Urinary bladder (tissue), 3 donors: ENCODE measurements at regions not wholly inside any gene's neighbourhood (a gene's known extent, or its start where the extent isn't known, plus 50 kb on each side); places are given as distances from the start of the nearest gene placed in this dataset.

Experiments used
- DNase-seq: peaks from one replicate; pipeline ENCODE4 v3.0.0-alpha.2; 2015; ENCODE audit errors: extremely low spot score
- H3K27ac ChIP-seq: one replicate; pipeline ENCODE4 v1.5.1; 2013; ENCODE audit warnings: low read depth, mild to moderate bottlenecking, moderate library complexity
- H3K36me3 ChIP-seq: one replicate; pipeline ENCODE4 v1.6.1; 2013; ENCODE audit warnings: mild to moderate bottlenecking, moderate library complexity; ENCODE audit not compliant: insufficient read depth
- H3K4me1 ChIP-seq: one replicate; pipeline ENCODE4 v1.6.1; 2013; ENCODE audit warnings: mild to moderate bottlenecking, moderate library complexity; ENCODE audit not compliant: insufficient read depth
- H3K4me3 ChIP-seq: one replicate; pipeline ENCODE4 v1.5.1; 2013; ENCODE audit warnings: low read depth, low read length
- whole genome bisulfite sequencing: extraction: QIAGEN DNeasy Blood & Tissue Kit; methylation state at CpG from one replicate; pipeline ENCODE4 v1.1.7; 2013; 5-methylcytosine and 5-hydroxymethylcytosine counted together
- donor health status: healthy with polysubstance abuse.
- donor health status: healthy.

DNA sequence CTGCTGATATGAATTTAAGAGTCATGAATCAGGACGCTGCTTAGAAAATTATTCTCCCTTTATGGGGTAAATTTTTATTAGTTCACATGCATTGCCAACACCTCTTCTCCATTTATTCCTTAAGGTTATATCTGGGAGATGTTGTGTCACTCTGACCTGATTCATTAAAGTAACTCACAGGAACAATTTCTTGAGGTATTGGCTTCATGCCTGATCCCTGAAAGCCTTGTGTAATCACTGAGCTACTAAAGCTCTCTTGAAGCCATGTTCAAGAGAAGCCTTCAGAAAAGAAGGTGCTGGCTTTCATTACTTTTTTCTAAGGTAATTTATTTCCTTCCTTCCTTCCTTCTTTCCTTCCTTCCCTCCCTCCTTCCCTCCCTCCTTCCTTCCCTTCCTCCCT lies 420.6 kb downstream of the RAB38 start:
- H3K4me1 ChIP-seq = no peaks in the 10 kb centered on the region
- WGBS = 74% methylated on average over 1 of the region's 1 CpG
- DNase-seq = no peak
- no peak overlapping the region for H3K27ac ChIP-seq
- no peak overlapping the region for H3K4me3 ChIP-seq
- no peaks in the 10 kb centered on the region for H3K36me3 ChIP-seq

GRCh38 chr11:87753143-87753542 lies 422.1 kb downstream of the RAB38 start:
- no peak overlapping the region for H3K27ac ChIP-seq
- DNase-seq = no peak
- H3K4me3 ChIP-seq = no peak overlapping the region
- no peaks in the 10 kb centered on the region for H3K4me1 ChIP-seq
- no peaks in the 10 kb centered on the region for H3K36me3 ChIP-seq
- WGBS = 77% methylated on average over 2 of the region's 2 CpGs

GRCh38 chr11:87743007-87743406 lies 432.2 kb downstream of the RAB38 start:
- Histone ChIP-seq H3K36me3 (no peaks in the 10 kb centered on the region), H3K4me1 (no peaks in the 10 kb centered on the region), H3K27ac (no peak overlapping the region), H3K4me3 (no peak overlapping the region)
- 55% methylated on average over 2 of the region's 2 CpGs for WGBS
- DNase-seq = no peak

DNA sequence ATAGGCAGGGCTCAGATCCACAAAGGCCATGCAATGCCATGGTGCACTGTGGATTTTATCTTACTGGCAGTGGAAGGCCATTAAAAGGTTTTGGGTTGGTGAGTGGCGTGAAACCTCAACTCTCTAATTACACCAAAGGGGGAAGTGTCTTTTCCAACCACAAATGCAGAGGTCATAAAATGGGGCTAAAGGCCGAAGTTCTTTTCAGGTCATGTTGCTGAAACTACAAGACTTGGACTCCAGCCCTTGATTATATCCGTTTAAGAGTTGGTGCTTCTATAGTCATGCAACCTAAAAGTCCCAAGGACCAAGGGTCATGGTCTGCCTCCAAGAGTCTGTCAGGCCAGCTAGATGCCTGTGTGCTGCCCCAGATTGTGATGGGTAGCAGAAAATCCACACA lies 434.3 kb downstream of the RAB38 start:
- DNase-seq = no peak
- H3K4me3 ChIP-seq = no peak overlapping the region
- no peaks in the 10 kb centered on the region for H3K36me3 ChIP-seq
- H3K4me1 ChIP-seq = no peaks in the 10 kb centered on the region
- no peak overlapping the region for H3K27ac ChIP-seq
- WGBS = 75% methylated on average over 3 of the region's 3 CpGs

- peak; percentile 11 for DNase-seq
- H3K4me3 ChIP-seq = no peak overlapping the region
- WGBS = 52% methylated on average over 2 of the region's 2 CpGs
- H3K27ac ChIP-seq = no peak overlapping the region
- no peaks in the 10 kb centered on the region for H3K36me3 ChIP-seq
- H3K4me1 ChIP-seq = no peaks in the 10 kb centered on the region
These were observed 434.8 kb downstream of the RAB38 start for GRCh38 chr11:87740451-87740850.

DNA sequence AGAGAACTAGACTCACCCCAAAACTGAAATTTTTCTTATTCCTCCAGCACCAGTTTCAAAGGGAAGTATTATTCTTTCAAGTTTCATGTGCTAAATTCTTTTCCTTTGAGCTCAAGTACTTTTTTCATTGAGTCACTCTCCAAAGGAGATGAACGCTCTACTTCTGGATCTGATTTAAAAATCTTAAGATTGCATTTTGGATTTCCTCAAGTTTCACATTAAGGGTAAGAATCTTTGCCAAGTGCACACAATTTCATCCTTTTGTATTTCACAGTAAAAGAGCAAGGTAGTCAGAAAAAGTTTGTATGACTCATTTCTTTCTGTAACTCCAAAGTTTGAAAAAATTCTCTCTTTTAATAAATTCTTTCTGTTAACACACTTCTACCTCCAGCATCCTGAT lies 435.5 kb downstream of the RAB38 start:
- 53% methylated on average over 1 of the region's 1 CpG for WGBS
- Histone ChIP-seq H3K27ac (no peak overlapping the region), H3K4me3 (no peak overlapping the region), H3K4me1 (no peaks in the 10 kb centered on the region), H3K36me3 (no peaks in the 10 kb centered on the region)
- no peak for DNase-seq

- no peaks in the 10 kb centered on the region for H3K4me1 ChIP-seq
- no peak for DNase-seq
- 52% methylated on average over 2 of the region's 2 CpGs for WGBS
- no peak overlapping the region for H3K4me3 ChIP-seq
- no peak overlapping the region for H3K27ac ChIP-seq
- H3K36me3 ChIP-seq = no peaks in the 10 kb centered on the region
These were observed 436.0 kb downstream of the RAB38 start for GRCh38 chr11:87739261-87739660.

- Histone ChIP-seq H3K4me1 (no peaks in the 10 kb centered on the region), H3K36me3 (no peaks in the 10 kb centered on the region), H3K4me3 (no peak overlapping the region), H3K27ac (no peak overlapping the region)
- no peak for DNase-seq
- 82% methylated on average over 1 of the region's 1 CpG for WGBS
These were observed 438.3 kb downstream of the RAB38 start for GRCh38 chr11:87736928-87737327.

GRCh38 chr11:87726506-87726905 lies 448.7 kb downstream of the RAB38 start:
- DNase-seq = no peak
- Histone ChIP-seq H3K36me3 (no peaks in the 10 kb centered on the region), H3K4me3 (no peak overlapping the region), H3K4me1 (no peaks in the 10 kb centered on the region), H3K27ac (no peak overlapping the region)
- 40% methylated on average over 3 of the region's 3 CpGs for WGBS

- Histone ChIP-seq H3K4me1 (no peaks in the 10 kb centered on the region), H3K4me3 (no peak overlapping the region), H3K27ac (no peak overlapping the region), H3K36me3 (no peaks in the 10 kb centered on the region)
- 90% methylated on average over 1 of the region's 1 CpG for WGBS
- no peak for DNase-seq
These were observed 450.9 kb downstream of the RAB38 start for GRCh38 chr11:87724358-87724757.

- H3K27ac ChIP-seq = no peak overlapping the region
- H3K36me3 ChIP-seq = no peaks in the 10 kb centered on the region
- H3K4me3 ChIP-seq = no peak overlapping the region
- no peak for DNase-seq
- 79% methylated on average over 10 of the region's 10 CpGs for WGBS
- no peaks in the 10 kb centered on the region for H3K4me1 ChIP-seq
These were observed 452.3 kb downstream of the RAB38 start for GRCh38 chr11:87722756-87723565.

GRCh38 chr11:87719326-87720073 lies 455.7 kb downstream of the RAB38 start:
- Histone ChIP-seq H3K36me3 (no peaks in the 10 kb centered on the region), H3K27ac (no peak overlapping the region), H3K4me3 (no peak overlapping the region), H3K4me1 (no peaks in the 10 kb centered on the region)
- 89% methylated on average over 5 of the region's 5 CpGs for WGBS
- DNase-seq = no peak

DNA sequence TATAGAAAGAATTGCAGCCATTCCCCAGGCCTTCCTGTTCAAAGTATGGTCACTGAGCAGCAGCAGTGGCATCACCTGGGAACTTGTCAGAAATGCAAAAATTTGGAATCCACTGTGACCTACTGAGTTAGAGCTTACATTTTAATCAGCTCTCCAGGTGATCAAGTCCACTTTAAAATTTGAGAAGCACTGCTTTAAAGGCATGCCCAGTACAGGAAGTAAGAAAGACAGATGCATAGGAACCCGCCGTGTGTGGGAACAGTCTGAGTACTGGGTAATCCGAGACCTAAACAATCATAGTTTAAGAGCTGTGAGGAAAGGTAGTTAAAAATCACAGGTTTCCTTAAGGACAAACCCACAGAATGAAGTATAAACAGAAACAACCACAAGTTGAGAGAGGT lies 462.4 kb downstream of the RAB38 start:
- WGBS = 29% methylated on average over 3 of the region's 3 CpGs
- H3K4me3 ChIP-seq = no peak overlapping the region
- DNase-seq = no peak
- H3K36me3 ChIP-seq = no peaks in the 10 kb centered on the region
- H3K27ac ChIP-seq = no peak overlapping the region
- no peaks in the 10 kb centered on the region for H3K4me1 ChIP-seq

DNA sequence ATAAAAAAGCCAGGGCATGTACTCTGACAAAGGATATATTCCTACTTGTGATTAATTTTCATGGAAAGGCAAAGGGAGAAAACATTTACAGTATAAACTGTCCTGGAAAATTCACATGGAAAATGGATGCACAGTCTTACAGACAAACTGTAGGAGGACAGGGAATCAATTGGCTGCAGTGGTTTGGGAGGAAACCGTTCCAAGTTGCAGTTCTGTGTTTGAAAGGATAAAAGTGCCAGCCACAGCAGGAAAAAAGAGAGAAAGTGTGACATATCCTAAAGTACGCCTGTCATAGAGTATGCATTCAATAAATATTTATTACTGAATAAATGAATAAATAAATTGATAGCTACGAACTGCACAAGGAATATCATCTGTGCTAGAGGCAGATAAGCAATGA lies 462.9 kb downstream of the RAB38 start:
- H3K4me3 ChIP-seq = no peak overlapping the region
- WGBS = 55% methylated on average over 3 of the region's 3 CpGs
- H3K4me1 ChIP-seq = no peaks in the 10 kb centered on the region
- no peaks in the 10 kb centered on the region for H3K36me3 ChIP-seq
- no peak overlapping the region for H3K27ac ChIP-seq
- no peak for DNase-seq
